WI38 (cell line): ENCODE measurements at regions not wholly inside any gene's neighbourhood (a gene's known extent, or its start where the extent isn't known, plus 50 kb on each side); places are given as distances from the start of the nearest gene placed in this dataset.

ENCODE experiments used
- H3K4me3 ChIP-seq: 2 replicates; pipeline ENCODE4 v1.5.1; 2011; ENCODE audit warnings: low read depth, mild to moderate bottlenecking, control low read depth, low read length
- TF ChIP-seq, protein P1 (sequence below): IDR thresholded peaks from 2 replicates; pipeline ENCODE4 v1.5.1; 2012; ENCODE audit warnings: low read depth, mild to moderate bottlenecking, control low read depth, low read length

DNA sequence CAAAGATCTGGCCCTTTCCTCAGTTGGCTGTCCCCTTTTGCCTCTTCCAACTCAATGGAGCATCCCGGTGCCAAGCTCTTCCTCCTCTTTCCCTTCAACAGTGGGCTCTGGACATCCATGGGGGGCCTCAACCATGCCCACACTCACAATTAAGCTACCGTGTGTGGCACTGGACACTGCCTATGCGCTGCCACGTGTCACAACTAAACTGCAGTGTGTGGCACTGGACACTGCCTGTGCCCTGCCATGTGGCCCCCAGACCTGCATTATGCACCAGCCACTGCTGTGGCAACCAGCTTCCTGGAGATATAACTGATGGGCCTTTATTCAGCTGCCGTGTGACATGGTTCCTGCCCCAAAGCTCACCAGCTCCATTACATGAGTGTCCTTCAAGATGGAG is 179.1 kb downstream of the KCNA5 start:
- H3K4me3 ChIP-seq, result no peak overlapping the region
- TF ChIP-seq, protein P1, sequence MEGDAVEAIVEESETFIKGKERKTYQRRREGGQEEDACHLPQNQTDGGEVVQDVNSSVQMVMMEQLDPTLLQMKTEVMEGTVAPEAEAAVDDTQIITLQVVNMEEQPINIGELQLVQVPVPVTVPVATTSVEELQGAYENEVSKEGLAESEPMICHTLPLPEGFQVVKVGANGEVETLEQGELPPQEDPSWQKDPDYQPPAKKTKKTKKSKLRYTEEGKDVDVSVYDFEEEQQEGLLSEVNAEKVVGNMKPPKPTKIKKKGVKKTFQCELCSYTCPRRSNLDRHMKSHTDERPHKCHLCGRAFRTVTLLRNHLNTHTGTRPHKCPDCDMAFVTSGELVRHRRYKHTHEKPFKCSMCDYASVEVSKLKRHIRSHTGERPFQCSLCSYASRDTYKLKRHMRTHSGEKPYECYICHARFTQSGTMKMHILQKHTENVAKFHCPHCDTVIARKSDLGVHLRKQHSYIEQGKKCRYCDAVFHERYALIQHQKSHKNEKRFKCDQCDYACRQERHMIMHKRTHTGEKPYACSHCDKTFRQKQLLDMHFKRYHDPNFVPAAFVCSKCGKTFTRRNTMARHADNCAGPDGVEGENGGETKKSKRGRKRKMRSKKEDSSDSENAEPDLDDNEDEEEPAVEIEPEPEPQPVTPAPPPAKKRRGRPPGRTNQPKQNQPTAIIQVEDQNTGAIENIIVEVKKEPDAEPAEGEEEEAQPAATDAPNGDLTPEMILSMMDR, result no peak

DNA sequence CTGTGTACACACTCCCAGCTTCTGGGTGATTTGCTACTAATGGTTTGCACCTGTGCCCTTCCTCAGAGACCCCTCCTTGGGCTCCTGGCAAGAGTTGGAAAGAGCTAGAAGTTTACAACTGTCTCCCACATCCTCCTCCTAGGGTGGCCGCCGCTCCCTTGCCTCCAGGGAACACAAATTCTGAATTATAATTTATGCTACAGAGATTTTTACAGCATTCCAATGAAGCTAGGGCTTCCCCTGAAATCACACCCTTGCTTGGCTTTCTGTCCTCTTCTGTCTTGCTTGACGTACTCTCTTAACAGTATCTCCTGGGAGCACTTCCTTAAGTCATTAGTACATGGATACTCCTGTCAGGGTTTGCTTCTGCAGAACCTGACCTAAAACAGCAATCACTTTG is 180.2 kb downstream of the KCNA5 start:
- TF ChIP-seq, protein P1, result no peak
- H3K4me3 ChIP-seq, result no peak overlapping the region

DNA sequence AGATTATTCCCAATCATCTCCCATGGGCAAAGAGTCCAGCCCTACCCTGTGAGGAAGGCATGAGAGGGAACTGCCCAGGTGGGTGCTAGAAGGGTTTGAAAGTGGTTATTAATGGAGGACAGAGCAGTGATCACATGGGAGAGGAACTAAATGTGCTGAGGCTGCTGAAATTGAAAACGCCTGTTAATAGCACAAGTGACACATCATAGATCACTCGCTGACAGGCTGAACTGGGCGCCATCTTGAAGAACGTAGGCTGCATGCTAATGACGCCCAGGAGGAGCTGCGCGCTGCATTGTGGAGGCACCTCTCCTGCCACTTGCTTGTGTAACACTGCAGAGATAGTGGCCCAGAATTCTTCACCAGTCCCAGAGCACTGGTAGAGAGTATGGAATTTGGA is 182.9 kb downstream of the KCNA5 start:
- no peak overlapping the region for H3K4me3 ChIP-seq
- TF ChIP-seq, protein P1, result no peak

DNA sequence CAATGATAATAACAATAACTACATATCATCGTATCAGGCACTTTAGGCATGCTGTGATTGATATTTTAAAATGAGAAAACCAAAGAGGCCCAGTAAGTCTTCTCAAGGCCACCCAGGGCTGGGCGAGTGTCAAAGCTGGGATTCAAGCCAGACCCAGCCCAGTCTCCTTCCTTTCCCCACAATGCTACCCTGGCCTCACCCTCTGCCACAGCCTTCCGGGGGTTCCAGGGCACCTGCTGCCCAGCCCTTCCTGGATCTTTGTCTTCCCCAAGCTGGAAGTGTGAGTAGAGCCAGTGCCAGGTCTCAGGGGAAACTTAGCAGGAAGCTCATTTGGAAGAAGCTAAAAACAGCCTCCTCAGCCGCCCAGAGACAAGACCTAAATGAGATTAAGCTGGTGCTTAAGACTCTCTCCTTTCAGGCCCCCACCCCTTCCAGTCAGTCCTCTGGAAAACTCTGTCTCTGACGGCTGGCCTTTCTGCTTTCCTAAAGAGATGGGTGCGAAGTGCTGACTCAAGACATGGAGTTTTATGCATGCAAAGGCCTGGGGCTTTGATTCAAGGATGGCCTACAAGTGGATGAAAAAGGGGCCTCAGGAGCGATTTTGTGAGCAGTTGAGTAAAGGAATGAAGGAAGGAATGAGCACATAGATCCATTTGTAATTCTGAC is 184.2 kb downstream of the KCNA5 start:
- no peak overlapping the region for H3K4me3 ChIP-seq
- TF ChIP-seq, protein P1, result no peak

DNA sequence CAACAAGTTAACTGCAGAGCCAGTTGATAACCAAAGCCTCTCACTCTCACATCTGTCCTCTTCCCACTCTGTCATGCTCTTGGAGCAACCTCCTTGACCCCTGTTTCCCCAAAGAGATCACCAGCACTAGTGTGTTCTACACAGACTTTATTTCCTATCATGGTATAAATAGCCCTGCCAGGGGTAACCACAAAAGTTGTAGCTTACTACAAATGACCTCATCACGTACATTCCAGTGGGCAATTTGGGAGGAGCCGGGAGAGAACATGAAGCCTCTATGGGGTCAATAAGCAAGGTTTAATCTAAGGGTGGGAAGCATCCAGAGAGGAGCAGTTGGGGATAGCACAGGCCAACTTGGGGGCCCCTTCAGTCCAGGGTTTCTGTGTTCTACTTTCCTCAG is 186.5 kb downstream of the KCNA5 start:
- TF ChIP-seq, protein P1, result no peak

DNA sequence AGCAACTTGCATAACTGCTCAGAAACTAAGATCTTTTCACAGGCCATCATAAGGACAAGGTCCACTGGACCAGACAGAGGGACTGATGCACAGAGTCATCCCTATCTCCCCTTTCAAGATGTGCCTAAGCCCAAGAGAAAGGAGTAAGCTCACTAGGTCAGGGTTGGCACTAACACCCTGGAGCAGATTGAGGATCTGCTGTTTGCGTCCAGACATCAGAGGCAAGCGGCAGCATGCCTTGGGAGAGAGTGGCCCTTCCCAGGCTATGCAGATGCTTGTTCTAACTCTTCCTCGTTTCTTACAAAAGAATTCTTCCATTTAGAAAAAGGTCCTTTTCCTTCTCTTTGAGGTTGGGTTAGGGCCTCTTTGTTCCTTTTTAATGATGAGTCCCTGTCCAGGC is 187.2 kb downstream of the KCNA5 start:
- TF ChIP-seq, protein P1, result no peak
- H3K4me3 ChIP-seq, result no peak overlapping the region

More for the DNA sequence above, 186.5 kb downstream of the KCNA5 start:
- no peak overlapping the region for H3K4me3 ChIP-seq

DNA sequence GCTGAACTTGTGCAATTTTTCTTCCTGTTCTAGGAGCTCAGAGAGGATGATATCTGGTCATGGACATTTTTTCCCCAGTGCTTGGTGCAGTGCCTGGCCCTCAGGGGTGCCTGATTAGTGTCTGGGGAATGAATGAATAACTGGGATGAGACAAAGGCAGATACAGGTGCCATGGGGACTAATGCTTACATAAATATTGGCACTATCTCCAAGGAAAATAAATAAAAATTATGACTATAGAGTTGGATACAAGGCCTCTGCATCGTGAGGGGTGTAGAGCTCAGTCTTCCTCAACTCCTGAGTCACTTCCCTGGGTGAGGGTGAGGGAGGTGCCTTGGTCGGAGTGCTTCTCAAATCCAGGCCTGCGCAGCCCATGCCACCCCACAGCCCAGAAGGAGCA is 188.6 kb downstream of the KCNA5 start:
- TF ChIP-seq, protein P1, result no peak
- no peak overlapping the region for H3K4me3 ChIP-seq
